GM18870 (cell line): ENCODE measurements at regions not wholly inside any gene's neighbourhood (a gene's known extent, or its start where the extent isn't known, plus 50 kb on each side); places are given as distances from the start of the nearest gene placed in this dataset.

Experiments used
- ATAC-seq: cut with Tn5 transposase; IDR thresholded peaks from one replicate; pipeline ENCODE4 v1.9.1; 2021; ENCODE audit warnings: moderate library complexity; ENCODE audit not compliant: unreplicated experiment

DNA sequence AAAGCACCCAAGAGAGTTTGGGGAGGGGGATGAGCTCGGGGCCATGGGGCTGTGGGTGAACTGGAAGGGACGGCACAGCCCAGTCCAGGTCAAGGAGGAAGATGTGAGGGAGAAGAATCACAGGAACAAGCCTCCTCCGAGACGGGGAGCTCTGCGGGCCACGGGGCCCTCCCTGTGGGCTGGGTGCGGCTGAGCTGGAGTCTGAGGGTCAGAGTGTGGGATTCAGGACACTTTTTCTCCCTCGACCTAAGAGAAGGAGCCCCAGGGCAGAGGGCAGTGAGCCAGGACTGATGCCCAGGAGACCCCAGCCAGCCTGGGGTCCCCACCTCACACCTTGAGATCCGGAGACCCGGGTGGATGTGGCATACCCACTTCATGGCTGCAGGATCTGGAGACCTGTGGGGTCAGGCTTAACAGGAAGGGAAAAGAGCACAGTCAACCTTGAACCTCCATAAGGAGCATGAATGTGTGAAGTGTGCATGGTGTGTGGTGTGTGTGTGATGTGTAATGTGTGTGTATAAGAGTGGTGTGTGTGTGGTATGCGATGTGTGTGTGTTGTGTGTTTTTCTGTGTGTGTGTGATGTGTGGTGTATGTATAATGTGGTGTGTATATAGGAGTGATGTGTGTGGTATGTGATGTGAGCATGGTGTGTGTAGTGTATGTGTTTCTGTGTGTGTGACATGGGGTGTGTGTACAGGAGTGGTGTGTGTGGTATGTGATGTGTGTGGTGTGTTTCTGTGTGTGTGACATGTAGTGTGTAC is 504.6 kb downstream of the BRD1 start:
- ATAC-seq: no peak

GRCh38 chr22:49322231-49322630 is 505.4 kb downstream of the BRD1 start:
- ATAC-seq: no peak

DNA sequence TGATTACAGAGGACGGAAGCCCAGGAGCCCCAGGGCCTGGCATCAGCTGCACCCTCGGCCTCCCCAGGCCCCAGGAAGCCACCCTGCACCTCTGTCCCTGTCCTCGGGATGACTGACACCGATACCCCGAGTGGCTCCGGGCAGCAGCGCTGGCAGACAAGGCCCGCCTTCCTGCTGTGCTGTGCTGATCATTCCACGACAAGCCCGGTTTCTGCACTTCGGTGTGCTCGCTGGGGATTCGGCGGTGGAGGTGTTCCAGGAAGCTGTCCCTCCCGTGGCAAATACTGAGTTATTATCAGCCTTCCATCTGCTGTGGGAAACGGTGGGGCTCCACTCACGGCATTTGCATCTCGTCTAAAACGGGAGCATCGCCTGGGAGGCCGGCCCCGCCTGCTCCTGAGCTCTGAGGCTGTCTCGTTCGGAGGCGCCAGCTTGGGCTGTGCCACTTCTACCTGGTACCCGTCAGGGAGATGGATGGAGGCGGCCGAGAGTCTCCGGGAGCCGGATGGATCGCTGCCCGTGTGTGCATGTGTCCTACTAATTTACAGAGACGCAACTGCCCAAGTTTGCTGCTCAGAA is 506.1 kb downstream of the BRD1 start:
- ATAC-seq: no peak

GRCh38 chr22:49320714-49321476 is 506.8 kb downstream of the BRD1 start:
- ATAC-seq: no peak

DNA sequence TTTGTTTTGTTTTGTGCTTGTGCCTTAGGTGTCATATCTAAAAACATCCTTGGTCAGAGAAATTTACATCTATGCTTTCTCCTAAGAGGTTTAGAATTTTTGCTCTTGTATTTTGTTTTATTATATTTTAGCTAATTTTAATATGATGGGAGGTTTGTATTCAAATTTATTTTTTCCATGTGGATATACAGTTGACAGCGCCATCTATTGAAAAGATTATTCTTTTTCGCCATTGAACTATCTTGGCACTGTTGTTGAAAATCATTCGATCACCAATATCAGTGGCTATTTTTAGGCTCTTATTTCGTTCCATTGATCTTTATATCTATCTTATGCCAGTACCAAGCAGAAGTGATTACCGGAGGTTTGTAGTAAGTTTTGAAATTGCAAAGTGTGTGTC is 510.3 kb downstream of the BRD1 start:
- ATAC-seq: no peak

DNA sequence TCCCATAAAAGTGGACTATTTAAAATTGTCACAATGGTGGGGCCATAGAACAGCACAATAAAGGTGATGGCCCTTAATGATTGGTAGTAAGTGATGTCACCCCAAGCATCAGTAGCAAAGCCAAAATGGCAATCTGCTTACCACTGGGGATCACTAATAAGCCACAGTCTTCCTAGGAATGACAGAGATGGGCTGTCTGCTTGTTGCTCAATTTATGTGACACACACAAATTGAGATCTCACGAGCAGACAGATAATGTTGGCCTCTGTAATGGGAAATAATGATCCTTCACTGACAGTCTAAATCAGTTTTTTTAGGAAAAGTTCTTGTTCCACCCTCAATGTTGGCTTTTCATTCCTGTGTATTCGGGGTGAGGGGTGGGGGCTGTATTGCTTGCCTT is 515.1 kb downstream of the BRD1 start:
- ATAC-seq: no peak

- ATAC-seq: no peak
Observed at GRCh38 chr22:49310354-49310753, 517.3 kb downstream of the BRD1 start.

GRCh38 chr22:49308300-49308699 is 519.4 kb downstream of the BRD1 start:
- ATAC-seq: no peak

- no peak for ATAC-seq
Observed at GRCh38 chr22:49307870-49308269, 519.8 kb downstream of the BRD1 start.

DNA sequence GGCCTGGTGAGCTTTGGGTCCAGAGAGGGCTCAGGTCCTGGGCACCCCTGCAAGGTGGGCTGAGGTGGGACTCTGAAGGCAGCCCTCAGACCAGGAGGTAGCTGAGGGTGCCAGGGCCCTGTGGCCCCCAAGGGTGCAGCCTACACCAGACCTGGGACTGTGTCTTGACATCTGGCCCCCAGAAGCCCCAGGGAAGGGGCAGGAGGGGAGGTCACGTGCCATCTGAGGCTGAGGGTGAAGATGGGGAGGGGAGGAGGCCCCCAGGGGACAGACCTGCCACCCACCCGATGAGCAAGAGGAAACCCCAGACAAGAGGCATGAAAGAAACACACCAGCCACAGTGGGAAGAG is 520.2 kb downstream of the BRD1 start:
- no peak for ATAC-seq

DNA sequence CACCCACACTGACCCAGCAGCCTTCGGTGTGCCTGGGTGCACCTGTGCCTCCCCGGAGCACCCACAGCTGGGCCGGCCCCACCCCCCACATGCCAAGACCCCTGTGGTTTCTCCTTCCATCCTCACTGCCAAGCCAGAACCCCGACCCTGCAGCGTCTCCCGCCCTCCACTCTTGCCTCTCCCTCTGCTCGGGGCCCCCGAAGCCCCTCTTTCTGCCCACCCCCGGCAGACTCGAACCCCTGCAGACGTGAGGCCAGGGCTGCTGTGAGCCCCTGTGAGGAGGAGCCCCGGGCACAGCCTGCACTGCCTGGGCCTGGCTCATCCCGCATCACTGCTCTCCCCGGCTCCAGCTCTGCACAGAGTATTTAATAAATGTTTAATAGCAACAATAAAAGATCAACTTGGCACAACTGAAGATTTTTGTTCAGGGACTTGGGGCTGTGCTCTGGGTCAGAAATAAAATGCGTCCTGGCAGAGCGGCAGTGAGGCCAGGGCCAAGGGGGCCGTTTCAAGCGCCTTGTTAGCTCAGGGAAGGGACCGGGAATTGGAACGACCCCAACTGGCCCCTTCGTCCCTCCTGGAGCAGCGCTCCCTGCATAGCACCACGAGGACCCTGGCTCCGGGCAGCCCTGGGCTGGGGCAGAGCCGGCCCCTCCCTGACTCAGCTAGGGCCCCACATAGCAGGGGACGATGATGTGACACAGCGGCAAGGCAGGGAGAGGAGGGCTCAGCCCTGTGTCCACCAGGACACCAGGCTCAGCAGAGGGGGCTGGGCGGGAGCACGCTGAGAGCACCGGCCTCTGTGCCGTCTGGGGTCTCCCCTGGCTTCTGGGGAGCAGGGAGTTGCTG is 520.8 kb downstream of the BRD1 start:
- ATAC-seq: no peak

- ATAC-seq: no peak
Observed at GRCh38 chr22:49305966-49306631, 521.6 kb downstream of the BRD1 start.

DNA sequence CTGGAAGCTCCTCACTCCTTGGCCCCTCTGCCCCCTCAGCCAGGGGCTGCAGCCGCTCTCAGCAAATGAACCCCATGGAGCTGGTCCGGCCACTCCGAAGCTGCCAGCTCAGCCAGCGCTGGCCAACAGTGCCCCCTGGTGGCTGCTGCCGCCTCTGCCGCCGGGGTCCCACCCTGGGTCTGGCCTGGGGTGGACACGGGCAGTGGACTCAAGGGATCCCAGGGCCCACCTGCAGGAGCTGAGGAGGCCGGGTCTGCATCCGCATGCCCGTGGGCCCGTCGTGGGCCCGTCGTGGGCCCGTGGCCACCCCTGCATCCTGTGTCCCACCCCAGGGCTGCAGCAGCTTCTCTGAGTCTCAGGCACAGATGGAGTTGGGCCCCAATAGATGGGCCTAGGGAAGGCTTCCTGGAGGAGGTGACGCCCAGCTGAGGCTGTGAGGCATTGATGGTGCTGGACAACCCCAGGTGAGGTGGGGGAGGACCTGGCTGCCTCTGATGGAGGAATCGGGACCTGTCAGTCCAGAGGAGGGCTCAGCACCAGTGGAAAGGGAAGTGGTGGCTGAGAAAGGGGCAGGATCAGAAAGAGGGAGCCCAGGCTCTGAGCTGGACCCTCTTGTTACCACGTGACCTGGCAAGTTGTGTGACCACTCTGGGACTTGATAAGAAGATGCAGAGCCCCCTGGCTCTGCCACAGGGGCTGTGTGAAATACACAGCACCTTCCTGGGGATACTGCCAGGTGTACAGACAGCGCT is 522.3 kb downstream of the BRD1 start:
- no peak for ATAC-seq

DNA sequence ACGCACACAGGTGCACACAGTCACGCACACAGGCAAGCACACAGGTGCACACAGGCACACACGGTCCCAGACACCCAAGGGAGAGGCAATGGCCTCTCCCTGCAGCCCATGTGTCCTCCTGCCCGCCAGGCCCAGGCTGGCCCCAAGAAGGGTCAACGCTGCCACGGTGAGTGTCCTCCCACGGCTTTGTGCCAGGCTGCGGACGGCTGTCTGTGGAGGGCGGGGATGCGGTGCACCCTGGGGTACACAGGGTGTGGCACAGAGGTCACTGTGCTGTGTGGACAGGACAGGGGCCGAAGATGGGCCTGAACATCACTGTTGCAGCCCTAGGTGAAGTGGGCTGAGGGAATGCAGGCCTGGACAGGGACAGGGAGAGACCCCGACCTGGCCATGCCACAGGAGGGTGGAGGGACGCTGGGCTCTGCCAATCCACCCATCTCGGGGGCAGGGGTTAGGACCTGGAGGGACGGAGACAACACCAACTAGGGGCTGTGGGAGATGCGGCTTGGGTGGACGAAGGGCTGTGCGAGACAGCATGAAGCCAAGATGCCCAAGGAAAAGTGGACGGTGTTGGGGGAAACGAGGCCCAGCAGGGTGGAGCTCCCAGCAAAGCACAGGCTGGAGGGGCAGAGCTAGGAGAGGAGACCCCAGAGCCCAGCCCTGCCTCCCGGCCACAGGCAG is 523.8 kb downstream of the BRD1 start:
- no peak for ATAC-seq

GRCh38 chr22:49303061-49303735 is 524.5 kb downstream of the BRD1 start:
- no peak for ATAC-seq

GRCh38 chr22:49302530-49302929 is 525.1 kb downstream of the BRD1 start:
- ATAC-seq: no peak

- no peak for ATAC-seq
Observed at GRCh38 chr22:49302150-49302460, 525.6 kb downstream of the BRD1 start.

DNA sequence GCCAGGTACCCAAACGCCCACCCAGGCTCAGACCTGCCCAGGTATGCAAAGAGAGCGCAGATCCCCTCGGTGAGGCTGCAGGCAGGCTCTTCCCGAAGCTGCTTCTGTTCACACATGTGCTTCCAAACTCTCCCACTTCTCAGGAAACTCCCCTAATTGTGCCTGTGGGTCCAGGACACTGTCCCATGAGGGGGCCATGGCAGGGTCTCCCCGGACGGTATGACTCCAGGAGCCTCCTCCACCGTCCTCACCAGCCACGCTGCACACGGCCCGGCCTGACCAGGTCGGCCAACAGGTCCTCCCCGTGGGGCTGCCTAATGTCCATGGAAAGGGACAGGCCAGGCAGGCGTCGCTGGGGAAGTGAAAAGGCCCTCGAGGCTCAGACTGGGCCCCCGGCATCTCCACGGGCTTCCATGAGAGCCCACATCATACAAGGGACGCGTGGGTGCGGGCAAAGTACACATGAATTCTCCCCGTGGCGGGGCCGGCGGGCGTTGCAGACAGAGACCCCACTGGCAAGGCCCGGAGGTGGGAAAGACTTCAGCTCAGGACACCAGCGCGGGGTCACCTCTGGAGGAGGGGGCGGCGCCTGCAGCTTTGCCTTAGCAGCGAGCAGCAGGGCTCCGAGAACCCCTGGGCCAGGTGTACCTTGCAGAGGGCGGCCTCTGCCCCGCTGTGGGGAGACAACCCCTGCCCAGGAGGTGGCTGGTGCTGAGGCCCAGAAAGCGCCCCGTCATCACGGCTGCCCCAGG is 526.1 kb downstream of the BRD1 start:
- ATAC-seq: no peak
